ENCODE measurements at regions not wholly inside any gene's neighbourhood (a gene's known extent, or its start where the extent isn't known, plus 50 kb on each side); places are given as distances from the start of the nearest gene placed in this dataset.

GRCh38 chr3:168782193-168782592 lies 686.5 kb upstream of the GOLIM4 start:
- no peak for TF ChIP-seq CTCF (IDR thresholded peaks at IDR 0.05; ENCODE audit: insufficient read depth, low read length)
- TF ChIP-seq POLR2AphosphoS5 (IDR thresholded peaks at IDR 0.05; ENCODE audit: low read depth): no peak
- TF ChIP-seq GABPA (IDR thresholded peaks at IDR 0.05; ENCODE audit: low read depth): no peak
- TF ChIP-seq REST (IDR thresholded peaks at IDR 0.05; ENCODE audit: insufficient replicate concordance, low read depth): no peak

All from HL-60 (cell line).